Thymus (tissue), 11 donors: ENCODE measurements at regions not wholly inside any gene's neighbourhood (a gene's known extent, or its start where the extent isn't known, plus 50 kb on each side); places are given as distances from the start of the nearest gene placed in this dataset.

Experiments used
- DNase-seq, 9 donors: peaks; one replicate each; pipeline ENCODE4 v3.0.0-alpha.2; 2013; ENCODE audit warnings: low spot score in 9 of 9, low read depth in 6 of 9, missing footprints in 1 of 9
- H3K27ac ChIP-seq, 2 donors: one replicate each; pipeline ENCODE4 v1.5.1; 2013; ENCODE audit warnings: control low read depth in 1 of 2, low read depth in 1 of 2, low read length in 1 of 2, mild to moderate bottlenecking in 1 of 2, moderate library complexity in 1 of 2
- H3K27me3 ChIP-seq, 2 donors: one replicate each; pipeline ENCODE4 v1.5.1; 2013; ENCODE audit warnings: low read length in 1 of 2; ENCODE audit not compliant: control insufficient read depth in 2 of 2, insufficient read depth in 1 of 2
- H3K36me3 ChIP-seq, 2 donors: one replicate each; pipeline ENCODE4 v1.5.1; 2013; ENCODE audit warnings: low read length in 1 of 2, mild to moderate bottlenecking in 1 of 2, moderate library complexity in 1 of 2; ENCODE audit not compliant: control insufficient read depth in 2 of 2, insufficient read depth in 2 of 2
- H3K4me1 ChIP-seq, 2 donors: one replicate each; pipeline ENCODE4 v1.5.1; 2013; ENCODE audit warnings: low read length in 2 of 2; ENCODE audit not compliant: control insufficient read depth in 2 of 2, insufficient read depth in 2 of 2
- H3K4me3 ChIP-seq, 2 donors: one replicate each; pipeline ENCODE4 v1.5.1; 2013; ENCODE audit warnings: low read length in 2 of 2, control low read depth in 1 of 2, mild to moderate bottlenecking in 1 of 2
- H3K9me3 ChIP-seq, 2 donors: one replicate each; pipeline ENCODE4 v1.5.1; 2013; ENCODE audit warnings: low read length in 1 of 2, mild to moderate bottlenecking in 1 of 2; ENCODE audit not compliant: control insufficient read depth in 2 of 2, insufficient read depth in 1 of 2
- WGBS: extraction: QIAGEN DNeasy Blood & Tissue Kit; methylation state at CpG from one replicate; pipeline ENCODE4 v1.1.7; 2013; 5-methylcytosine and 5-hydroxymethylcytosine counted together
- donor health status: healthy.

DNA sequence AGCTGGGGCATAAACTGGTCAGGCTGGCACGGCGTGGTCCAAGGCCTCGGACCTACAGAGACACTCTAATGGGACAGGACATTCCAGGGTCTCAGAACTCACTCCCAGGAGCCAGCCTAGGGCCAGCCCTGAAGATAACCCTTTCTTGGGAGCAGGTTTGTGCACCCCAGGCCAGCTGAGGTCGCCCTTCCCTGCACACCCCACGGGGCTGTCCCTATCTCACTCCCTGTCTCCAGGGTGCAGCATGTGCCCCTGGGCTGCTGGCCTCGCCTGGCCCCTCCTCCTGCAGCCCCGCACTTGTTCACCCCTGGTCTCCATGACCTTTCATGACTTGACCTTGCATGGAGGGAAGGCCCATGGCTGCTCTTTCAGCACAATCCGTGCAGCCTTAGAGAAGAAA, 1321.8 kb downstream of the BRD1 start:
- 90% methylated on average over 8 of the region's 8 CpGs for whole genome bisulfite sequencing
- Histone ChIP-seq H3K27ac (no peak overlapping the region), H3K9me3 (no peaks in the 10 kb centered on the region), H3K4me1 (no peaks in the 10 kb centered on the region), H3K27me3 (no peaks in the 10 kb centered on the region), H3K4me3 (no peak overlapping the region), H3K36me3 (no peaks in the 10 kb centered on the region)
- DNase-seq: no peak

DNA sequence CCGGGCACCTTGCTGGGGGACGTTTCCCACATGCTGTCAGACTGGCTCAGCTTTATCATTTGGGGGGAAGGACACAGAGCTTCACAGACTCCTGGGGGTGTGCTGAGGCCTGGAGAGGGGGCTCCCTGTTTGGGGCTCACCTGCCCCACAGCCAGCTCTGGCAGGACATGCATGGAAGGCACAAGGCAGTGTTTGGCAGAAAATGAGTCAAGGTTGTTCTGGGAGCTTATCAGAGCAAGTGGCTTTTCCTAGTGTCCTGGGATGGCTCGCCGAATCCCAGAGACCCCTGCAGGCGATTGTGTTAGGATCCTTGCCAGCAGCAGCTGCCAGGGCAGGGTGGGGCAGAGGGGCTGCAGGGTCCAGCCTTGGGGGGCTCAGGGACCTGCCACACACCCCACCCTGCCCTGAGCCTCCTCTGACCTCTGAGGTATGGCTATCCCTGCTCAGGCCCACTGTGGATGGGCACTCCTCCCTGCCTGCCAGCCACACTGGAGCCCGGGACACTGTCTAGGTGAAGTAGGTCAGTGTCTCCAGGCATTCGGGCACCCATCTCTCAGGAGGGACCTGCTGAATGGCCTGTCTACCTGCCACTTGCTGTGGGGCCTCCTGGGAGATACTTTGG, 1323.0 kb downstream of the BRD1 start:
- Histone ChIP-seq H3K9me3 (no peaks in the 10 kb centered on the region), H3K27me3 (no peaks in the 10 kb centered on the region), H3K27ac (no peak overlapping the region), H3K36me3 (no peaks in the 10 kb centered on the region), H3K4me1 (no peaks in the 10 kb centered on the region), H3K4me3 (no peak overlapping the region)
- no peak for DNase-seq
- WGBS: 87% methylated on average over 7 of the region's 7 CpGs

DNA sequence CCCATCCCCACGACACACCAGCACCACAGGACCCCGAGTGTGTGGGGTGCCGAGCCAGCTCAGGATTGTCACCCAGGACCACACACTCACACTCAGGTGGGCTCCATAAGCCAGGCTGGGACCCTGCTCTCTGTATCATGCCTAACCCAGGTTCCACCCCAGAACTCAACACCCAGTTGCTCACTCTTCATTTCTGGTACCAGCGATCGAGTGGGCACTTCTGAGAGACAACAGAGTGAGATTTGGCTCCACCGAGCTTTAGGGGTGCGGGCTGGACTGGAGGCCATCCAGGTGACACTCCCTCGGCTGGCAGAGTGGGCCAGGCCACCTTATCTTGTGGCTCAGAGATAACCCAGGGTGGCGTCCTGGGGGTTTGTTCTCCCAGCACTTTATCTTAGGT, 1323.8 kb downstream of the BRD1 start:
- Histone ChIP-seq H3K36me3 (no peaks in the 10 kb centered on the region), H3K27me3 (peaks cover 0 to 7% of the 10 kb centered on the region in 2 donors), H3K9me3 (no peaks in the 10 kb centered on the region), H3K4me1 (no peaks in the 10 kb centered on the region), H3K4me3 (no peak overlapping the region), H3K27ac (no peak overlapping the region)
- no peak for DNase-seq
- 94% methylated on average over 9 of the region's 9 CpGs for WGBS

DNA sequence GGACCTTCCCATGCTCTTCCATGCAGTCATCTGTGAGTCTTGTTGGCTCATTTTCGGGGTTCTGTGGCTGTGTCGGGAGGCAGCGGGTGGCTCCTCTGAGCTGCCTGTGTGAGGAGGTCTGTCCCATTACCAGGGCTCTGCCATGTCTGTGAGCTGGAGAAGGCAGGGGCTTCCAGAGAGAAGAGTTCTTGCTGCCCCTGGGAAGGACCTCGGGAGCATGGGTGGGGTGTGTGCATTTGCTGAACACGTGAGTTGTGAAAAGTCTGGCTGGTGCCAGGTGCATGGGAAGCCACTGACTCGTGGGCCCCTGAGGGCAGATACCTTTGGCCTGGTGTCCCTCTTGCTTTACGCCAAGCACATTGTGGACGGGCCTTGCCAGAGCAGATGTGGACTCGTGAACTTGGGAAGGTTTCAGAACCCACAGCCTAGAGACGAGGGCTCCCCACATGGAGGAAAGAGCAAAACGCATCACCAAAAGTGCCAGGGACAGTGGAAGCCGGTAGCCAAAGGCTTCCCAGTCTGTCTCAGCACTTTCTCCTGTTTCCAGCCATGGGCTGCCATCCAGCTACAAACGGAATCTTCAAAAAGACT, 1324.5 kb downstream of the BRD1 start:
- peaks cover 0 to 11% of the 10 kb centered on the region in 2 donors for H3K27me3 ChIP-seq
- 89% methylated on average over 13 of the region's 13 CpGs for WGBS
- DNase-seq: no peak
- H3K36me3 ChIP-seq: no peaks in the 10 kb centered on the region
- no peak overlapping the region for H3K4me3 ChIP-seq
- H3K9me3 ChIP-seq: no peaks in the 10 kb centered on the region
- H3K4me1 ChIP-seq: no peaks in the 10 kb centered on the region
- H3K27ac ChIP-seq: no peak overlapping the region

DNA sequence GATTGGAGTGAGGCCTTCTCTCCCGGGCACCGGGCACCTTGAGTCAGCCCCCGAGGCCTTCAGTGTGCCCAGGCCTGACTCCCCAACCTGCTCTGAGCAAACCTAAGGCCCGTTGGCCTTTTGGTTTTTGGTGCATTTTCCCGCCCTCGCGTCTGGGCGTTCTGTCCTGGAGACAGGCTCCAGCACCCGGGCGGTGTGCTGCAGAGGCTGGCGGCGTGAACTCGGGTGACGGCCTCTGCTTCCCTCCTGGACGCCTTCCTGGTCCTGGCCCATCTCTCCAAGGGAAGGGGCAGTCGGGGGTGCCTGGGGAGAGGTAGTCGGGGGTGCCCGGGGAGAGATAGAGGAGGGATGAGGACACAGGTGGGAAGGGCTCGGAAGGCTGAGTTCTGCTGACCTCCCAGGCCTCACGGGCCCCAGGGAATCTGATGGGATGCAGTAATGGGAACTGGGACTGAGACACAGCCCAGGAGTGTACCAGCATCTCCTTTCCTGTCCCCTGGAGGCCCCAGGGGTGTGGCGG, 1326.4 kb downstream of the BRD1 start:
- Histone ChIP-seq H3K36me3 (no peaks in the 10 kb centered on the region), H3K4me3 (no peak overlapping the region), H3K9me3 (no peaks in the 10 kb centered on the region), H3K27me3 (peaks cover 0 to 15% of the 10 kb centered on the region in 2 donors), H3K4me1 (no peaks in the 10 kb centered on the region), H3K27ac (no peak overlapping the region)
- DNase-seq: no peak
- 94% methylated on average over 21 of the region's 21 CpGs for WGBS

DNA sequence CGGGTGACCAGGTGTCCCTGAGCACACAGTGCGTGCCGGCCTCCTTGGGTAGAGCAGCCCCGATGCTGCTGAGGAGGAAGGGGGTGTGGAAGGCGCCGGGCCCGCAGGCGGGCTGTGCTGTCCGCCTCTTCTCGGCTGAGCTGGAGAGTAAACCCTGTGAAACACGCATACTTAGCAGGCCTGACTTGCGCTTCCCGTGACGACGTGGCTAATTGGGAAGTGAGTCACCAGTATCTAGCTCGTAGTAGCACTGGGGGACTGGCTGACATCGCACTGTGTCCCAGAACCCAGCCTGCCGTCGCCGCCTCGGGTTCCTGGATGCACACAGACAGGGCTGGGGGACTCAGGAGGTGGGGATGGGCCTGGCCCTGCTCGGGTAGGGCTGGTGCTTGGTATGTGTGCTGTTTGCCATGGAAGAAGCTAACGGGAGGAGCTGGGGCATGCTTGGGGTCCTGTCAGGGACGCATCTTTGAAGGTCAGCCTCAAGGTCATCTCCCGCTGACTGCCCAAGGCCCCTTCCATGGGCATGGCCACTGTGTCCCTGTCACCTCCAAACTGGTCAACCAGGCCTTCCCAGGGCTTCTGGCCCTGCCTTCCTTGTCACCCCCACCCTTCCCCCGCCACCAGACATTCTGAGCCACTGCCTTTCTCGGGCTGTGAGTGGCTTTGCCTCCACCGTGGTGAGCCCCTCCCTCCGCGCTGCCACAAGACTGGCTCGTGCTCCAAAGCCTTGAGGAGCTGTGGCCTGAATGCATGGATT, 1327.0 kb downstream of the BRD1 start:
- Histone ChIP-seq H3K27me3 (peaks cover 0 to 15% of the 10 kb centered on the region in 2 donors), H3K27ac (no peak overlapping the region), H3K4me1 (no peaks in the 10 kb centered on the region), H3K4me3 (no peak overlapping the region), H3K36me3 (no peaks in the 10 kb centered on the region), H3K9me3 (no peaks in the 10 kb centered on the region)
- no peak for DNase-seq
- 88% methylated on average over 31 of the region's 31 CpGs for WGBS

DNA sequence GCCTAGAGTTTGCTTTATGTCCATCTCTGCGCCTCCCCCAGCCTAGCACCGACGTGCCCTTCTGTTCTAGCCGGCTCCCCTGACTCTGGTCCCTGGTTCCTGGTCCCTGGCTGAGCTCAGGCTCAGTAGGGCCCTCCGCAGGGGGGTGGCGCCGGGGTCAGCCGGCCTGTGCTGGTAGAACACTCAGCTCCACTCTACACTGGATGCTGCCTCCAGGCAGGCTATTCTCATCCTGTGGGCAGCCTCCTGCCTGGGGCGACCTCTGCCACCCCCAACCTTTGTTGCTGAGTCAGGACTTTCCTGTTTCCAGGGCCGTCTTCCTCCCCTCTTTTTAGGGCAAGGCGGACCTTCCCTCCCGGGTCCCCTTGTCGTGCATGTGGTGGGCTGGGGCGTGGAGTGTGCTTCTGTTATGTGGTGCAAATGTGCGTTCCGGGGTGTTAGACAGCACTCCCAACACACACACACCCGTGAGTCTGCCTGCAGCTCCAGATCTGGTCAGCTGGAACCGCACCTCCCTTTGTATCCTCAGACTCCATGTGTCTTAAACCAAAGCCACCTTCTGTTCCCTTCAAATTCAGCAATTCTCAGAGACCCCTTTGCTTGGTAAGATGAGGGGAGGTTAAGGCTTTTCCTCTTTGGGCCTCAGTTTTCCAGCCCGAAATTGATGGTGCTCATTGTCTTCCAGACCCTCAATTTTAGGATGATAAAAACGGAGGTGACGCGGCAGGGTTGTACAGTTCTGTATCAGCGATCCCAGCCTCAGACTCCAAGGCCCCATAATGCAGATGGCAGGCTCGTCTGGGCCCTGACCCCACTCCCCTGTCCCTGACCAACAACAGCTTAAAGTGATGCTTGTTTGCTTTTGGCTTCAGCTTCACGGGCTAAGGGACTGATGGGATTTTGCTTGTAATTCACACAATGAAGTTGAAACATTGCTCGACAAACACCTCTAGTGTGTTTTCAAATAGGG, 1327.9 kb downstream of the BRD1 start:
- H3K4me1 ChIP-seq: no peaks in the 10 kb centered on the region
- 80% methylated on average over 26 of the region's 26 CpGs for WGBS
- peaks cover 0 to 18% of the 10 kb centered on the region in 2 donors for H3K27me3 ChIP-seq
- no peaks in the 10 kb centered on the region for H3K36me3 ChIP-seq
- H3K4me3 ChIP-seq: no peak overlapping the region
- no peak for DNase-seq
- H3K27ac ChIP-seq: no peak overlapping the region
- H3K9me3 ChIP-seq: no peaks in the 10 kb centered on the region

DNA sequence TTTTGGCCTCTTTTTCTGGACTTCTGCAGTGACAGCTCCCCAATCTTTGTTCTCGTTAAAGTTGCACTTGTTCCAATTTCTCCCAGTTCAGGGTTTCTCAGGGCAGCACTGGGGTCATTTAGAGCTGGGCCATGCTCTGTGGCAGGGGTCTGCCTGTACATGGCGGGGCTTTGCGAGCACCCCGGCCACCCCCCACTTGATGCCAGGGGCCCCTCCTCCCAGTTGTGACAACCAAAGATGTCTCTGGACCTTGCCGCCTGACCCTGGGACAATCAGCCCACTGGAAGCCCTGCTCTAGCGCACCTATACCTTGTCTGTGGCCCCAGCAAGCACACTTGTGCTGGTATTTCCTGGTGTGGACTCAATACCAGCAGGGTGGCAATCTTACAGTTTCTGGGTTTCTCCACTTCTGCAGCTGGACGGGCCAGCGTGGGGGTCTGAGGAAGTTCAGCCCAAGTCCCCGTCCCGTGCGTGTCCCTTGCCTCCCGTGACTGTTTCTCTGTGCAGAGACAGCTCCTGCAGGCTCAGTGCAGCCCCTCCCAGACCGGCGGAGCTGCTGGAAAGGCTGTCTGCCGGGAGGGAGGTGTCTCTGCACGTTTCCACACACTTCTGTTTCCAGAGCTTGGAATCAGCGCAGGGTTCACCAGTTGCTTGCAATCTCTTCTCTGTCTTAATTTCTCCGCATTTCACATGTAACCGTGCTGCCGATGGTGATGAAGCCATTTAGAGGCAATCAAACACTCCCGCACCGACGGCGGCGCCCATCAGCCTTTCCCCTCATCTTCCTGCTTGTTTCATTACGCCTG, 1328.9 kb downstream of the BRD1 start:
- 72% methylated on average over 26 of the region's 26 CpGs for WGBS
- no peaks in the 10 kb centered on the region for H3K36me3 ChIP-seq
- H3K27ac ChIP-seq: no peak overlapping the region
- no peak for DNase-seq
- peaks cover 3 to 23% of the 10 kb centered on the region in 2 donors for H3K27me3 ChIP-seq
- no peaks in the 10 kb centered on the region for H3K9me3 ChIP-seq
- H3K4me3 ChIP-seq: no peak overlapping the region
- no peaks in the 10 kb centered on the region for H3K4me1 ChIP-seq
